ENCODE measurements at regions not wholly inside any gene's neighbourhood (a gene's known extent, or its start where the extent isn't known, plus 50 kb on each side); places are given as distances from the start of the nearest gene placed in this dataset.

DNA sequence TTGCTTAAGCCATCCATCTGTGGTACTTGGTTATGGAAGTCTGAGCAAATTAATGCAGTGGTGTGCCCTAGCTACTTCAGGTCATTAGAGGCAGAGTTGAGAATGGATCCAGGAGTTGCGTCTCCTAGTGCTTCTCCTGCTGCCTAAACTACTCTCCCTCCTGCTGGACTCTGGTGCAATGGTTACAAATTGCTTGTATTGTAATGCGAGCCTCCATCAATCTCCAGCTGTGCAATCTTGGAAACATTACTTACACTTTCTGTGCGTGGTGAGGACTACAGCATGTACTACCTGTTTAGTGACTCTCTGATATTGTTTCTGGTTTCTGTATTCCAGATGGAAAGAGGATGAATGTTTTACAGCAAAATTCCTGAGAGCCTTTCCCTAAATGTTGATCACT is 119.0 kb upstream of the CYRIA start:
- Histone ChIP-seq H3K9ac (ENCODE audit: low read depth, low read length) (no peak overlapping the region), H3K27me3 (ENCODE audit: control insufficient read depth, insufficient read depth, low read length) (peaks cover 8% of the 10 kb centered on the region), H3K9me3 (replicated peaks; ENCODE audit: low read length) (no peaks in the 10 kb centered on the region), H3K36me3 (ENCODE audit: insufficient read depth, low read length) (no peaks in the 10 kb centered on the region), H3K4me3 (ENCODE audit: low read length) (no peak overlapping the region), H3K4me1 (ENCODE audit: control insufficient read depth, insufficient read depth, low read length) (no peaks in the 10 kb centered on the region), H3K4me2 (ENCODE audit: low read length) (no peak overlapping the region)

- Histone ChIP-seq H3K36me3 (ENCODE audit: insufficient read depth, low read length) (no peaks in the 10 kb centered on the region), H3K9ac (ENCODE audit: low read depth, low read length) (no peak overlapping the region), H3K9me3 (replicated peaks; ENCODE audit: low read length) (no peaks in the 10 kb centered on the region), H3K27me3 (ENCODE audit: control insufficient read depth, insufficient read depth, low read length) (peaks cover 8% of the 10 kb centered on the region), H3K4me1 (ENCODE audit: control insufficient read depth, insufficient read depth, low read length) (peaks cover 3% of the 10 kb centered on the region), H3K4me3 (ENCODE audit: low read length) (no peak overlapping the region), H3K4me2 (ENCODE audit: low read length) (no peak overlapping the region)
Observed at GRCh38 chr2:16777123-16777870, 111.7 kb upstream of the CYRIA start.

DNA sequence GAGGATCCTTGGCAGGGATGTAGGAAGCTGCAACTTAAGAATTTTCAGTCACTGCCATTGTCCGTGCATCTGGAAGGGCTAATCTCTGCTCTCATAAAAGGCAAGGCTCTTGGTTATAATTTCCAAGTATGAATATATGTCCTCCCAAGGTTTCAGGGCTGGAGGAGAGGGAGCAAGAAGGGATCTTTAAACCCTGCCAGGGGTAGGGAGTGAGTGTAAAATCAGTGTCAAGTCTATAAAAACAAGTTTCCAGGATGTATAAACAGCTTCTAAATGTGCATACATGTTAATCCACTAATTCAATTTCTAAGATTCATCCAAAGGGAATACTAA is 110.2 kb upstream of the CYRIA start:
- H3K9ac ChIP-seq (ENCODE audit: low read depth, low read length): no peak overlapping the region
- no peak overlapping the region for H3K4me3 ChIP-seq (ENCODE audit: low read length)
- H3K9me3 ChIP-seq (replicated peaks; ENCODE audit: low read length): no peaks in the 10 kb centered on the region
- peaks cover 7% of the 10 kb centered on the region for H3K27me3 ChIP-seq (ENCODE audit: control insufficient read depth, insufficient read depth, low read length)
- H3K36me3 ChIP-seq (ENCODE audit: insufficient read depth, low read length): no peaks in the 10 kb centered on the region
- no peak overlapping the region for H3K4me2 ChIP-seq (ENCODE audit: low read length)
- H3K4me1 ChIP-seq (ENCODE audit: control insufficient read depth, insufficient read depth, low read length): peaks cover 3% of the 10 kb centered on the region

DNA sequence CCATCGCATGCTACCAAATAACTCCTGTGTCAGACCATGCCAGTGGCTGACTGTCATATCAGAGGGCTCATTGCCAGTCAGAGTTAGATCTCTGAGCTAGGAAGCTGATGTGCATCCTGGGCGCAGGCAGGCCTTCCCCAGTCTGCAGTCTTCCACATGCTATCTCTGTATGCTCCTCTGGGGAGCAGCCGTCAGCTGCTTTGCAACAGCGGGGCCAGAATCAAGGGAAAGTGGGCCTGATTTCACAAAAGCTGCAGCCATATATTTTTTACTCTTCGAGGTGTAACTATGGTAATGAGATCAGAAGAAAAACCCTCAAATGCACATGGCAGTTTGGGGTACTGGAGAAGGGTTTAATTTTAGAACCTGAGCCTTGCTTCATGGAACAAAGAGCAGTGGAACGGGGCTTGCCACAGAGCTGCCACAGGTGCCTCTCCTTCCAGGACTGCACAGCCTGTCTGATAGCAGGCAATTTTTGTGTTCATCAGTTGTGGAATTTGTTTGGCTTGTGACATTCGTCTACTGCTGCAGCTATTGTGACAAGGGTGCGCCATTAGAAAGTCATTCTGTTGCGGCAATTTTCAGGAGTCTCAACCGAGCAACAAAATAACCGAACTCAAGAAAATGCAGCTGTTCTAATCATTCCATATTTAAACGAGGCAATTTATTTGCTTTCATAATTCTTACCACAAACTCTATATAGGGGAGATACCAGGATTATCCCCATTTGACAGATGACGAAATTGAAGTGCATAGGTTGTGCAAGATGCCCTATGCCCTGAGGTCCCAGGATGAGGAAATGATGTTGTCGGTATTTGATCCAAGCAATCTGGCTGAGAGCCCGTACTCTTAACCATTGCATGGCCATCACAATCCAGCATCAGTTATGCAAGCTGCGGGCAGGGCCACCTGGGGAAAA is 109.6 kb upstream of the CYRIA start:
- Histone ChIP-seq H3K4me3 (ENCODE audit: low read length) (no peak overlapping the region), H3K9ac (ENCODE audit: low read depth, low read length) (no peak overlapping the region), H3K4me1 (ENCODE audit: control insufficient read depth, insufficient read depth, low read length) (peaks cover 3% of the 10 kb centered on the region), H3K4me2 (ENCODE audit: low read length) (no peak overlapping the region), H3K9me3 (replicated peaks; ENCODE audit: low read length) (no peaks in the 10 kb centered on the region), H3K27me3 (ENCODE audit: control insufficient read depth, insufficient read depth, low read length) (peaks cover 13% of the 10 kb centered on the region), H3K36me3 (ENCODE audit: insufficient read depth, low read length) (no peaks in the 10 kb centered on the region)

DNA sequence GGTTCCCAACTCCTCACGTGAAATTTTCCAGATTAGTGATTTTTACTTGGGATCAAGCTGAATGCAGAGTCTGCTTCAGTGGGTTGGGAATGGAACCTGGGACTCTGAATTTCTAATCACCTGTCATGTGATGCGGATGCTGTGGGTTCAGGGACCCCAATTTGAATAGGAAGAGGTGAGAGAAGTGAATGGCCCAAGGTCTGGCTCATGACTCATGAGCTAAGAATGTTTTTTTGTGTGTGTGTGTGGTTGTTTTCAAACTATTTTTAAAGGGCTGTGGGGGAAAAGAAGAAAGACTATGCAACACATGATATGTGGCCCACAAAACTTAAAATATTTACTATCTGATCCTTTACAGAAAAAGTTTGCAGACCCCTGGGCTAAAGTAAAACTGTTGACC is 108.5 kb upstream of the CYRIA start:
- no peaks in the 10 kb centered on the region for H3K9me3 ChIP-seq (replicated peaks; ENCODE audit: low read length)
- peaks cover 3% of the 10 kb centered on the region for H3K4me1 ChIP-seq (ENCODE audit: control insufficient read depth, insufficient read depth, low read length)
- no peak overlapping the region for H3K9ac ChIP-seq (ENCODE audit: low read depth, low read length)
- no peaks in the 10 kb centered on the region for H3K36me3 ChIP-seq (ENCODE audit: insufficient read depth, low read length)
- no peak overlapping the region for H3K4me2 ChIP-seq (ENCODE audit: low read length)
- H3K4me3 ChIP-seq (ENCODE audit: low read length): no peak overlapping the region
- H3K27me3 ChIP-seq (ENCODE audit: control insufficient read depth, insufficient read depth, low read length): peaks cover 24% of the 10 kb centered on the region

GRCh38 chr2:16773080-16773713 is 107.6 kb upstream of the CYRIA start:
- no peak overlapping the region for H3K4me2 ChIP-seq (ENCODE audit: low read length)
- no peak overlapping the region for H3K4me3 ChIP-seq (ENCODE audit: low read length)
- H3K4me1 ChIP-seq (ENCODE audit: control insufficient read depth, insufficient read depth, low read length): peaks cover 3% of the 10 kb centered on the region
- no peaks in the 10 kb centered on the region for H3K36me3 ChIP-seq (ENCODE audit: insufficient read depth, low read length)
- no peak overlapping the region for H3K9ac ChIP-seq (ENCODE audit: low read depth, low read length)
- H3K9me3 ChIP-seq (replicated peaks; ENCODE audit: low read length): no peaks in the 10 kb centered on the region
- H3K27me3 ChIP-seq (ENCODE audit: control insufficient read depth, insufficient read depth, low read length): peaks cover 30% of the 10 kb centered on the region

- no peaks in the 10 kb centered on the region for H3K9me3 ChIP-seq (replicated peaks; ENCODE audit: low read length)
- peaks cover 29% of the 10 kb centered on the region for H3K27me3 ChIP-seq (ENCODE audit: control insufficient read depth, insufficient read depth, low read length)
Observed at GRCh38 chr2:16767789-16768476, 102.3 kb upstream of the CYRIA start.

GRCh38 chr2:16765356-16765755 is 99.7 kb upstream of the CYRIA start:
- Histone ChIP-seq H3K4me2 (ENCODE audit: low read length) (no peak overlapping the region), H3K27me3 (ENCODE audit: control insufficient read depth, insufficient read depth, low read length) (peaks cover 26% of the 10 kb centered on the region), H3K9me3 (replicated peaks; ENCODE audit: low read length) (no peaks in the 10 kb centered on the region), H3K4me3 (ENCODE audit: low read length) (no peak overlapping the region), H3K4me1 (ENCODE audit: control insufficient read depth, insufficient read depth, low read length) (no peaks in the 10 kb centered on the region), H3K9ac (ENCODE audit: low read depth, low read length) (no peak overlapping the region), H3K36me3 (ENCODE audit: insufficient read depth, low read length) (no peaks in the 10 kb centered on the region)

More at GRCh38 chr2:16767789-16768476, 102.3 kb upstream of the CYRIA start:
- no peak overlapping the region for H3K4me2 ChIP-seq (ENCODE audit: low read length)
- H3K36me3 ChIP-seq (ENCODE audit: insufficient read depth, low read length): no peaks in the 10 kb centered on the region
- no peak overlapping the region for H3K4me3 ChIP-seq (ENCODE audit: low read length)
- H3K9ac ChIP-seq (ENCODE audit: low read depth, low read length): no peak overlapping the region
- no peaks in the 10 kb centered on the region for H3K4me1 ChIP-seq (ENCODE audit: control insufficient read depth, insufficient read depth, low read length)

DNA sequence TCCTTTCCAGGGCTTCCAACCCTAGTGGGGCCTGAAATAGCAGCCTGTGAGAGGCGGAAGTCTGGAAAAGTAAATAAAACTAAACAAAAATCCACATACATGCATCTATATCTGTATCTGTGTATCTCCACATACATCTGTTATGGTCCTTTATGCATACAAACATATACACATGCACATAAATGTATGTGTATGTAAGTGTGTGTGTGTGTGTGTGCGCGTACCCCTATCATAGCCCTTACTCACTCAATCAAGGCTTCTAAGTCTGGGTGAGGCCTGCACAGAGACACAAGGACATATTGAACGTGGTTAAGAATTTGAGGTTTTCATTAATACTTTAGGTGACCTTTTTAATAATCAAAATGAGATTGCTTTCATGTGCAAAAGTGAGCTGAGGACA is 98.9 kb upstream of the CYRIA start:
- Histone ChIP-seq H3K4me3 (ENCODE audit: low read length) (no peak overlapping the region), H3K4me1 (ENCODE audit: control insufficient read depth, insufficient read depth, low read length) (no peaks in the 10 kb centered on the region), H3K9me3 (replicated peaks; ENCODE audit: low read length) (no peaks in the 10 kb centered on the region), H3K36me3 (ENCODE audit: insufficient read depth, low read length) (no peaks in the 10 kb centered on the region), H3K4me2 (ENCODE audit: low read length) (no peak overlapping the region), H3K9ac (ENCODE audit: low read depth, low read length) (no peak overlapping the region), H3K27me3 (ENCODE audit: control insufficient read depth, insufficient read depth, low read length) (peaks cover 18% of the 10 kb centered on the region)

GRCh38 chr2:16763493-16763899 is 97.9 kb upstream of the CYRIA start:
- Histone ChIP-seq H3K4me2 (ENCODE audit: low read length) (no peak overlapping the region), H3K27me3 (ENCODE audit: control insufficient read depth, insufficient read depth, low read length) (peaks cover 14% of the 10 kb centered on the region), H3K9ac (ENCODE audit: low read depth, low read length) (no peak overlapping the region), H3K4me1 (ENCODE audit: control insufficient read depth, insufficient read depth, low read length) (no peaks in the 10 kb centered on the region), H3K36me3 (ENCODE audit: insufficient read depth, low read length) (no peaks in the 10 kb centered on the region), H3K4me3 (ENCODE audit: low read length) (no peak overlapping the region), H3K9me3 (replicated peaks; ENCODE audit: low read length) (no peaks in the 10 kb centered on the region)

DNA sequence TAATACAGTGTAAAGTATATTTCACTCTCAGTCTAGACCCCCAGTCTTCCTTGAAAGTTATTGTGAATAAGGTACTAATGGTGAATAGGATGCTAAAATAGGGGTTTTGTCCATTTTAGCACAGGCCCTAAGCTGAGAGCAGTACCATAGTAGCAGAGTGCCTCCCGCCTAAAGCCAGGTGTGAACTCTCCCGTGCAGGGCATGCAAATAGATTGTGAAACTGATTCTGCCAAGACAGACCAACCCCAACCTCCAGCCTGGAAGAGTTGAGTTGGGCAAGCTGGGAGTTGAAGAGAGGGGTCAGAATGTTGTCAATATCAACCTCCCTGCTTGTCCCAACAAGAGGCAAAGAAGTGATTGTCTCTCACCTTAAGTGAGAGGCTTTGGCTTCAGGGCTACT is 97.4 kb upstream of the CYRIA start:
- Histone ChIP-seq H3K4me1 (ENCODE audit: control insufficient read depth, insufficient read depth, low read length) (no peaks in the 10 kb centered on the region), H3K9ac (ENCODE audit: low read depth, low read length) (no peak overlapping the region), H3K4me2 (ENCODE audit: low read length) (no peak overlapping the region), H3K9me3 (replicated peaks; ENCODE audit: low read length) (no peaks in the 10 kb centered on the region), H3K36me3 (ENCODE audit: insufficient read depth, low read length) (no peaks in the 10 kb centered on the region), H3K27me3 (ENCODE audit: control insufficient read depth, insufficient read depth, low read length) (peaks cover 16% of the 10 kb centered on the region), H3K4me3 (ENCODE audit: low read length) (no peak overlapping the region)
